ENCODE measurements at regions not wholly inside any gene's neighbourhood (a gene's known extent, or its start where the extent isn't known, plus 50 kb on each side); places are given as distances from the start of the nearest gene placed in this dataset.
"Not testable (repeated sequence)": the region's sequence is repeated elsewhere in the genome, so short reads cannot be mapped to it uniquely, and the experiment has no call there.

DNA sequence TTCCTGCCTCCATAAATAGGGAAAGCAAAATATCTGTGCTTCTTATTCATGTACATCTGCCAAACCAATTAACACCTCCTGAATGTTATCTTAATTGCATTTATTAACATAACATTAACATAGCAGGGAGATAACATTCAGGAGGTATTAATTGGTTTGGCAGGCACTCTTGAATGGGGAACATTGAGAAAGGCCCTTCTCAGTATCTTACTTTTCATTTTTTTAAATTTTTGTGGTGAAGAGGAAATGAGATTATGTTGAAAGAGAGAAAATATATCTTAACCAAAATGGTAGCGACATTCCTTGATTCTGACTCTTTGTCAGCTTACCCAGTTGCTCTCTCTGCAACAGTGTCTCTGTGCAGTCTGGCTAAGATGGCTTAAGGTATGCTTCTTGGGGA is 100.4 kb upstream of the TLE1 start:
- Mint-ChIP-seq H3K36me3 (no peaks in the 10 kb centered on the region), H3K9me3 (no peaks in the 10 kb centered on the region), H3K4me1 (ENCODE audit: unreplicated experiment) (no peaks in the 10 kb centered on the region), H3K27ac (no peak overlapping the region), H3K27me3 (no peaks in the 10 kb centered on the region), H3K4me3 (no peak overlapping the region)
- DNase-seq (ENCODE audit: extremely low spot score, unreplicated experiment) = no peak
- TF ChIP-seq, protein P1, sequence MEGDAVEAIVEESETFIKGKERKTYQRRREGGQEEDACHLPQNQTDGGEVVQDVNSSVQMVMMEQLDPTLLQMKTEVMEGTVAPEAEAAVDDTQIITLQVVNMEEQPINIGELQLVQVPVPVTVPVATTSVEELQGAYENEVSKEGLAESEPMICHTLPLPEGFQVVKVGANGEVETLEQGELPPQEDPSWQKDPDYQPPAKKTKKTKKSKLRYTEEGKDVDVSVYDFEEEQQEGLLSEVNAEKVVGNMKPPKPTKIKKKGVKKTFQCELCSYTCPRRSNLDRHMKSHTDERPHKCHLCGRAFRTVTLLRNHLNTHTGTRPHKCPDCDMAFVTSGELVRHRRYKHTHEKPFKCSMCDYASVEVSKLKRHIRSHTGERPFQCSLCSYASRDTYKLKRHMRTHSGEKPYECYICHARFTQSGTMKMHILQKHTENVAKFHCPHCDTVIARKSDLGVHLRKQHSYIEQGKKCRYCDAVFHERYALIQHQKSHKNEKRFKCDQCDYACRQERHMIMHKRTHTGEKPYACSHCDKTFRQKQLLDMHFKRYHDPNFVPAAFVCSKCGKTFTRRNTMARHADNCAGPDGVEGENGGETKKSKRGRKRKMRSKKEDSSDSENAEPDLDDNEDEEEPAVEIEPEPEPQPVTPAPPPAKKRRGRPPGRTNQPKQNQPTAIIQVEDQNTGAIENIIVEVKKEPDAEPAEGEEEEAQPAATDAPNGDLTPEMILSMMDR (conservative IDR thresholded peaks at IDR 0.05) = no peak

- DNase-seq (ENCODE audit: extremely low spot score, unreplicated experiment) = no peak
- H3K27me3 Mint-ChIP-seq = no peaks in the 10 kb centered on the region
- no peaks in the 10 kb centered on the region for H3K4me1 Mint-ChIP-seq (ENCODE audit: unreplicated experiment)
- H3K27ac Mint-ChIP-seq = no peak overlapping the region
- TF ChIP-seq, protein P1 (conservative IDR thresholded peaks at IDR 0.05) = no peak
- H3K36me3 Mint-ChIP-seq = no peaks in the 10 kb centered on the region
- H3K4me3 Mint-ChIP-seq = no peak overlapping the region
- H3K9me3 Mint-ChIP-seq = peaks cover 3% of the 10 kb centered on the region
These were observed 100.8 kb upstream of the TLE1 start for GRCh38 chr9:81790166-81790565.

DNA sequence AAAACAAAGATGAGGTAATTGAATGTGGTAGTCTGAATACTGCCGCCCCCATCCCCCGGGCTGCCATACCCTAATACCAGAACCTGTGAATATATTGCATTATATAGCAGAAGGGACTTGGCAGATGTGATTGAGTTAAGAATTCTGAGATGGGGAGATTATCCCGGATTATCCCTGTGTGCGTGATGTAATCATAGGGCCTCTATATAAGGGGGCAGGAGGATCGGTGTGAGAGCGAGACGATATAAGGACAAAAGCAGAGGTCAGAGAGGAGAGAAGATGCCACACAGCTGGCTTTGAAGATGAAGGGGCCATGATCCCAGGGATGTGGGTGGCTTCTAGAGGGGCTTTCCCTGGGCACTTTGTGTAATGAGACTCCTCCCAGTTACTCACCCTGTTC is 101.7 kb upstream of the TLE1 start:
- Mint-ChIP-seq H3K36me3 (no peaks in the 10 kb centered on the region), H3K4me1 (ENCODE audit: unreplicated experiment) (no peaks in the 10 kb centered on the region), H3K27ac (no peak overlapping the region), H3K9me3 (peaks cover 5% of the 10 kb centered on the region), H3K27me3 (no peaks in the 10 kb centered on the region), H3K4me3 (no peak overlapping the region)
- TF ChIP-seq, protein P1 (conservative IDR thresholded peaks at IDR 0.05) = no peak
- DNase-seq (ENCODE audit: extremely low spot score, unreplicated experiment) = no peak

- TF ChIP-seq, protein P1 (conservative IDR thresholded peaks at IDR 0.05) = no peak
- DNase-seq (ENCODE audit: extremely low spot score, unreplicated experiment) = no peak
- Mint-ChIP-seq H3K4me3 (no peak overlapping the region), H3K4me1 (ENCODE audit: unreplicated experiment) (peaks cover 13% of the 10 kb centered on the region), H3K9me3 (peaks cover 5% of the 10 kb centered on the region), H3K36me3 (no peaks in the 10 kb centered on the region), H3K27ac (no peak overlapping the region), H3K27me3 (no peaks in the 10 kb centered on the region)
These were observed 109.3 kb upstream of the TLE1 start for GRCh38 chr9:81798606-81799005.

- H3K4me3 Mint-ChIP-seq = no peak overlapping the region
- peaks cover 13% of the 10 kb centered on the region for H3K4me1 Mint-ChIP-seq (ENCODE audit: unreplicated experiment)
- H3K27me3 Mint-ChIP-seq = no peaks in the 10 kb centered on the region
- DNase-seq (ENCODE audit: extremely low spot score, unreplicated experiment) = no peak
- no peaks in the 10 kb centered on the region for H3K36me3 Mint-ChIP-seq
- TF ChIP-seq, protein P1 (conservative IDR thresholded peaks at IDR 0.05) = no peak
- H3K27ac Mint-ChIP-seq = no peak overlapping the region
- no peaks in the 10 kb centered on the region for H3K9me3 Mint-ChIP-seq
These were observed 111.8 kb upstream of the TLE1 start for GRCh38 chr9:81801190-81801589.

- no peak for DNase-seq (ENCODE audit: extremely low spot score, unreplicated experiment)
- Mint-ChIP-seq H3K27ac (no peak overlapping the region), H3K4me1 (ENCODE audit: unreplicated experiment) (peaks cover 13% of the 10 kb centered on the region), H3K36me3 (no peaks in the 10 kb centered on the region), H3K27me3 (no peaks in the 10 kb centered on the region), H3K4me3 (no peak overlapping the region), H3K9me3 (no peaks in the 10 kb centered on the region)
- TF ChIP-seq, protein P1 (conservative IDR thresholded peaks at IDR 0.05) = no peak
These were observed 115.0 kb upstream of the TLE1 start for GRCh38 chr9:81804306-81804705.

DNA sequence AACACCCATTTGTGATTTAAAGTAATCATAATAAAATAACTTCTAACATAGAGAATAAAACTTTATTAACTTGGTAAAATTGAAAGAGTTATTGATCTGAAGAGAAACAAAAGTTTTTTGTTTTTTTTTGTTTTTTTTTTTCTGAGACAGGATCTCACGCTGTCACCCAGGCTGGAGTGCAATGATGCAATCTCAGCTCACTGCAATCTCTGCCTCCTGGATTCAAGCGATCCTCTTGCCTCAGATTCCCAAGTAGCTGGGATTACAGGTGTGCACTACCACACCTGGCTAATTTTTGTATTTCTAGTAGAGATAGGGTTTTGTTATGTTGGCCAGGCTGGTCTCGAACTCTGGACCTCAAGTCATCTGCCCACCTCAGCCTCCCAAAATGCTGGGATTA is 116.5 kb upstream of the SPATA31D4 start:
- not testable (repeated sequence) for H3K36me3 Mint-ChIP-seq, H3K27me3 Mint-ChIP-seq
- H3K4me1 Mint-ChIP-seq (ENCODE audit: unreplicated experiment) = peaks cover 23% of the 10 kb centered on the region

More for the DNA sequence above, 116.5 kb upstream of the SPATA31D4 start:
- H3K27ac Mint-ChIP-seq; DNase-seq (ENCODE audit: extremely low spot score, unreplicated experiment); H3K4me3 Mint-ChIP-seq; H3K9me3 Mint-ChIP-seq: not testable (repeated sequence)
